ENCODE measurements at regions not wholly inside any gene's neighbourhood (a gene's known extent, or its start where the extent isn't known, plus 50 kb on each side); places are given as distances from the start of the nearest gene placed in this dataset.
A peak's percentile ranks its signal among the peaks of the same experiment; 100 is the strongest.
"Not testable (repeated sequence)": the region's sequence is repeated elsewhere in the genome, so short reads cannot be mapped to it uniquely, and the experiment has no call there.

DNA sequence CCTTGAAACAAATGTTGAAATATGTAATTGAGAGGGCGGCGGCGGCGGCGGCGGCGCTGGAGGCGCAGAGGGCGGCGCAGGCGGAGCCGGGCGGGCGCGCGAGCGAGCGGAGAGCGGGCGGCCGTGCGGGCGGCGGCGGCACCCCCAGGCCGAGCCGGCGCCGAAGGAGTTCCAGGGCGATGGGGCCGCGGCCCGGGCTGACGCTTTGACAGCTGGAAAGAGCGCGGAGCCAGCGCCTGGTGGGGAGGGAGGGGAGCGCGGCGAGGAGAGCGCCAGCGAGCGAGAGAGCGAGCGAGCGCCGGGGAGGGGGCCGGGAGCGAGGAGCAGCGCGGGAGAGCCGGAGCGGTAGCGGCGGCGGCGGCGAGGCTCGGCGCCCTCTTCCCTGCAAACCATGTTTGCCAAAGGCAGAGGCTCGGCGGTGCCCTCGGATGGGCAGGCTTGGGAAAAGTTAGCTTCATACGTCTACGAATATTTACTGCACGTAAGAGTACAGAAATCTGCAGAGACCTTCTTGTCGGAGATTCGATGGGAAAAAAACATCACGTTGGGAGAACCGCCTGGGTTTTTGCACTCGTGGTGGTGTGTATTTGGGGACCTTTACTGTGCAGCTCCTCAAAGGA is 116.8 kb upstream of the CDK13 start:
- peak overlapping the region in 1 of 2 experiments; percentile 78; a peak in 3 of 6 replicates for H3K27ac ChIP-seq
- peak overlapping the region; percentile 70 for H3K4me2 ChIP-seq
- peak overlapping the region; percentile 50 for H3K4me3 ChIP-seq
- CTCF ChIA-PET, result interaction anchor here (1.4 to 1.6 kb wide), 2 partner anchors 14 to 61 kb away, joined by 4 read pairs; no protein-coding TSS in a partner anchor
- DNase-seq (ENCODE audit: low read depth in 1 of 2, low spot score in 1 of 2) (peak; percentile 14 to 44), ATAC-seq (peak; percentile 89 to 95)
- 3% methylated on average over 40 of the region's 71 CpGs for WGBS (ENCODE audit: missing lambda C conversion rate)
- POLR2A ChIA-PET, result interaction anchor here (0.6 kb wide), 1 partner anchor 21 kb away, joined by 3 read pairs; no protein-coding TSS in a partner anchor
- not testable (repeated sequence) for FAIRE-seq, H3K4me1 ChIP-seq, H3K9me3 ChIP-seq
- TF ChIP-seq, protein P1, sequence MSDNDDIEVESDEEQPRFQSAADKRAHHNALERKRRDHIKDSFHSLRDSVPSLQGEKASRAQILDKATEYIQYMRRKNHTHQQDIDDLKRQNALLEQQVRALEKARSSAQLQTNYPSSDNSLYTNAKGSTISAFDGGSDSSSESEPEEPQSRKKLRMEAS (IDR thresholded peaks at IDR 0.05), result 0 out of 2 replicates have a peak, but pooled peaks have one; percentile 28
- TF ChIP-seq, protein P2, sequence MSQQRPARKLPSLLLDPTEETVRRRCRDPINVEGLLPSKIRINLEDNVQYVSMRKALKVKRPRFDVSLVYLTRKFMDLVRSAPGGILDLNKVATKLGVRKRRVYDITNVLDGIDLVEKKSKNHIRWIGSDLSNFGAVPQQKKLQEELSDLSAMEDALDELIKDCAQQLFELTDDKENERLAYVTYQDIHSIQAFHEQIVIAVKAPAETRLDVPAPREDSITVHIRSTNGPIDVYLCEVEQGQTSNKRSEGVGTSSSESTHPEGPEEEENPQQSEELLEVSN (IDR thresholded peaks at IDR 0.05; ENCODE audit: borderline replicate concordance, low read depth), result peak; percentile 44; the same call in 1 of the 2 replicates

DNA sequence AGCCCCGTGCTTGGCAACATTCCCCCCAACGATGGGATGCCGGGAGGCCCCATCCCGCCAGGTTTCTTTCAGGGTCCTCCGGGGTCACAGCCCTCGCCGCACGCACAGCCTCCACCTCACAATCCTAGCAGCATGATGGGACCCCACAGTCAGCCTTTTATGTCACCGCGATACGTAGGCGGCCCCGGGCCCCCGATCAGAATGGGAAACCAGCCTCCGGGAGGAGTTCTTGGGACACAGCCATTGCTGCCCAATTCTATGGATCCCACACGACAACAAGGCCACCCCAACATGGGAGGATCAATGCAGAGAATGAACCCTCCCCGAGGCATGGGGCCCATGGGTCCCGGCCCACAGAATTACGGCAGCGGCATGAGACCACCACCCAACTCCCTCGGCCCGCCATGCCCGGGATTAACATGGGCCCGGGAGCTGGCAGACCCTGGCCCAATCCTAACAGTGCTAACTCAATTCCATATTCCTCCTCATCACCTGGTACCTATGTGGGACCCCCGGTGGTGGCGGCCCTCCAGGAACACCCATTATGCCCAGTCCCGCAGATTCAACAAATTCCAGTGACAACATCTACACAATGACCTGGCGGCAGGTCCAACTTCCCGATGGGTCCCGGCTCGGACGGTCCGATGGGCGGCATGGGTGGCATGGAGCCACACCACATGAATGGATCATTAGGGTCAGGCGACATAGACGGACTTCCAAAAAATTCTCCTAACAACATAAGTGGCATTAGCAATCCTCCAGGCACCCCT is 116.0 kb upstream of the CDK13 start:
- 77% methylated on average over 32 of the region's 36 CpGs for WGBS (ENCODE audit: missing lambda C conversion rate)
- POLR2A ChIA-PET; H3K27ac ChIP-seq; H3K9me3 ChIP-seq; H3K4me1 ChIP-seq; FAIRE-seq; ATAC-seq; DNase-seq (ENCODE audit: low read depth in 1 of 2, low spot score in 1 of 2): not testable (repeated sequence)
- peak overlapping the region; percentile 70 for H3K4me2 ChIP-seq
- peak overlapping the region; percentile 50; the same call in 2 of the 3 replicates for H3K4me3 ChIP-seq
- CTCF ChIA-PET, result interaction anchor here (0.6 to 1.6 kb wide), 2 partner anchors 15 to 263 kb away, joined by 3 to 4 read pairs; no protein-coding TSS in a partner anchor

DNA sequence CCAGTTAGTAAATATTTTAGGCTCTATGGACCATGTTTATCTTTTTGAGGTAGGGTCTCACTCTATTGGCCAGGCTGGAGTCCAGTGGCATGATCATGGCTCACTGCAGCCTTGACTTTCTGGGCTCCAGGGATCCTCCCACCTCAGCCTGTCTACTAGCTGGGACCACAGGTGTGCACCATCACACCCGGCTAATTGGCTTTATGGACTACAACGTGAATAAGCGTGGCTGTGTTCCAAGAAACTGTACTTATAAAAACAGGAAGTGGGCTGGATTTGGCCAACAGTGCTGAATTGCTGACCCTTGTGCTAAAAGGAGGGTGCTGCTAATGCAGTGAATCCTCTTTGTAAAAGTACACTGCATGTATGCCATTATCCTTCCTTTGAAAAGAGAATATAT is 111.7 kb upstream of the CDK13 start:
- Histone ChIP-seq H3K27ac (no peak overlapping the region), H3K4me1 (no peaks in the 10 kb centered on the region), H3K9me3 (no peaks in the 10 kb centered on the region), H3K4me3 (no peak overlapping the region), H3K4me2 (no peak overlapping the region)
- ATAC-seq, result no peak
- DNase-seq (ENCODE audit: low read depth in 1 of 2, low spot score in 1 of 2), result no peak
- FAIRE-seq, result no peak
- WGBS (ENCODE audit: missing lambda C conversion rate), result 7% methylated on average over 3 of the region's 3 CpGs
- no peak for TF ChIP-seq CEBPB (IDR thresholded peaks at IDR 0.05)
- no peak for TF ChIP-seq RFX5 (IDR thresholded peaks at IDR 0.05)
- TF ChIP-seq, protein P3, sequence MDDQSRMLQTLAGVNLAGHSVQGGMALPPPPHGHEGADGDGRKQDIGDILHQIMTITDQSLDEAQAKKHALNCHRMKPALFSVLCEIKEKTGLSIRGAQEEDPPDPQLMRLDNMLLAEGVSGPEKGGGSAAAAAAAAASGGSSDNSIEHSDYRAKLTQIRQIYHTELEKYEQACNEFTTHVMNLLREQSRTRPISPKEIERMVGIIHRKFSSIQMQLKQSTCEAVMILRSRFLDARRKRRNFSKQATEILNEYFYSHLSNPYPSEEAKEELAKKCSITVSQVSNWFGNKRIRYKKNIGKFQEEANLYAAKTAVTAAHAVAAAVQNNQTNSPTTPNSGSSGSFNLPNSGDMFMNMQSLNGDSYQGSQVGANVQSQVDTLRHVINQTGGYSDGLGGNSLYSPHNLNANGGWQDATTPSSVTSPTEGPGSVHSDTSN (IDR thresholded peaks at IDR 0.05), result no peak
- TF ChIP-seq FOSB (CRISPR knock-in tag; IDR thresholded peaks at IDR 0.05), result no peak
- no peak for TF ChIP-seq CBX8 (IDR thresholded peaks at IDR 0.05)
- ChIA-PET CTCF (no interaction called here), POLR2A (no interaction called here)

DNA sequence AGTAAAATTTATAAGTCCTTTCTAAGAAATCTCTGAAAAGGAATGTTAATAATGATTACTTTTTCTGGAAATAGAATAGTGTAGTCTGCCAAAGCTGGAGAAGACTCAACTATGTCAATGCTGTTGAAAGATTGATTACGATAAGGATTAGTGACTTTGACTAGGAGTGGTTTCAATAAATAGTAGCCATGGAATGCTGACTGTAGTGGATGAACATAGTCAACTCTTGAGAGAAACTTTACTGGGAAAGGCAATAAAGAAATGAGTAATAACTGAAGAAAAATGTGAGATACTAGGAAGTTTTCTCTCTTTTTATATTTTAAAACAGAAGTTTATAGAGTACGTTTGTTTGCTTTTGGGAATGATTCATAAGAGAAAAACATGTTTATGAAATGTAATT is 105.0 kb upstream of the CDK13 start:
- TF ChIP-seq, protein P4, sequence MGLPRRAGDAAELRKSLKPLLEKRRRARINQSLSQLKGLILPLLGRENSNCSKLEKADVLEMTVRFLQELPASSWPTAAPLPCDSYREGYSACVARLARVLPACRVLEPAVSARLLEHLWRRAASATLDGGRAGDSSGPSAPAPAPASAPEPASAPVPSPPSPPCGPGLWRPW (IDR thresholded peaks at IDR 0.05), result no peak
- TF ChIP-seq CEBPB (IDR thresholded peaks at IDR 0.05), result no peak
- no peak for TF ChIP-seq JUN (IDR thresholded peaks at IDR 0.05)
- TF ChIP-seq RCOR1 (IDR thresholded peaks at IDR 0.05; ENCODE audit: low read depth, low read length), result no peak
- TF ChIP-seq, protein P2 (IDR thresholded peaks at IDR 0.05; ENCODE audit: borderline replicate concordance, low read depth), result no peak
- no peak for TF ChIP-seq EHF (CRISPR knock-in tag; IDR thresholded peaks at IDR 0.05)
- no peak for TF ChIP-seq RARB (CRISPR knock-in tag; IDR thresholded peaks at IDR 0.05)
- TF ChIP-seq, protein P5, sequence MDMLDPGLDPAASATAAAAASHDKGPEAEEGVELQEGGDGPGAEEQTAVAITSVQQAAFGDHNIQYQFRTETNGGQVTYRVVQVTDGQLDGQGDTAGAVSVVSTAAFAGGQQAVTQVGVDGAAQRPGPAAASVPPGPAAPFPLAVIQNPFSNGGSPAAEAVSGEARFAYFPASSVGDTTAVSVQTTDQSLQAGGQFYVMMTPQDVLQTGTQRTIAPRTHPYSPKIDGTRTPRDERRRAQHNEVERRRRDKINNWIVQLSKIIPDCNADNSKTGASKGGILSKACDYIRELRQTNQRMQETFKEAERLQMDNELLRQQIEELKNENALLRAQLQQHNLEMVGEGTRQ (IDR thresholded peaks at IDR 0.05), result no peak
- no peak for TF ChIP-seq ESRRA (IDR thresholded peaks at IDR 0.05; ENCODE audit: borderline replicate concordance, low read length)
- ChIA-PET CTCF (no interaction called here), POLR2A (no interaction called here)
- H3K4me2 ChIP-seq, result no peak overlapping the region
- H3K4me1 ChIP-seq, result peaks cover 9% of the 10 kb centered on the region; the same call in 1 of the 3 replicates
- ATAC-seq (no peak), FAIRE-seq (no peak), DNase-seq (ENCODE audit: low read depth in 1 of 2, low spot score in 1 of 2) (peak in 1 of 2 experiments; percentile 13)
- no peak overlapping the region for H3K27ac ChIP-seq
- no peaks in the 10 kb centered on the region for H3K9me3 ChIP-seq
- H3K4me3 ChIP-seq, result no peak overlapping the region
- WGBS (ENCODE audit: missing lambda C conversion rate), result 28% methylated on average over 2 of the region's 2 CpGs
